ENCODE measurements at regions not wholly inside any gene's neighbourhood (a gene's known extent, or its start where the extent isn't known, plus 50 kb on each side); places are given as distances from the start of the nearest gene placed in this dataset.
"Not testable (repeated sequence)": the region's sequence is repeated elsewhere in the genome, so short reads cannot be mapped to it uniquely, and the experiment has no call there.

GRCh38 chr21:38115870-38116269 lies 140.9 kb upstream of the KCNJ15 start:
- Mint-ChIP-seq H3K4me3 (no peak overlapping the region), H3K9me3 (peaks cover 3% of the 10 kb centered on the region), H3K36me3 (no peaks in the 10 kb centered on the region), H3K4me1 (no peaks in the 10 kb centered on the region), H3K27ac (no peak overlapping the region)
- ATAC-seq, result no peak
- no peak for DNase-seq (ENCODE audit: low spot score in 2 of 2)

- ATAC-seq (no peak), DNase-seq (ENCODE audit: low spot score in 2 of 2) (no peak)
- no peaks in the 10 kb centered on the region for H3K36me3 Mint-ChIP-seq
- no peak overlapping the region for H3K27ac Mint-ChIP-seq
- H3K4me1 Mint-ChIP-seq, result no peaks in the 10 kb centered on the region
- peaks cover 3% of the 10 kb centered on the region for H3K9me3 Mint-ChIP-seq
- H3K4me3 Mint-ChIP-seq, result no peak overlapping the region
Measured at GRCh38 chr21:38119793-38120192, 137.0 kb upstream of the KCNJ15 start.

GRCh38 chr21:38120679-38120983 lies 136.2 kb upstream of the KCNJ15 start:
- not testable (repeated sequence) for ATAC-seq; H3K4me1 Mint-ChIP-seq; H3K36me3 Mint-ChIP-seq; DNase-seq (ENCODE audit: low spot score in 2 of 2); H3K4me3 Mint-ChIP-seq; H3K27ac Mint-ChIP-seq; H3K9me3 Mint-ChIP-seq

GRCh38 chr21:38120984-38121855 lies 135.6 kb upstream of the KCNJ15 start:
- H3K36me3 Mint-ChIP-seq, result no peaks in the 10 kb centered on the region
- no peak overlapping the region for H3K4me3 Mint-ChIP-seq
- no peaks in the 10 kb centered on the region for H3K9me3 Mint-ChIP-seq
- no peaks in the 10 kb centered on the region for H3K4me1 Mint-ChIP-seq
- ATAC-seq (no peak), DNase-seq (ENCODE audit: low spot score in 2 of 2) (no peak)
- H3K27ac Mint-ChIP-seq, result no peak overlapping the region

GRCh38 chr21:38121888-38122720 lies 134.7 kb upstream of the KCNJ15 start:
- Mint-ChIP-seq H3K4me1 (no peaks in the 10 kb centered on the region), H3K4me3 (no peak overlapping the region), H3K9me3 (no peaks in the 10 kb centered on the region), H3K27ac (no peak overlapping the region), H3K36me3 (no peaks in the 10 kb centered on the region)
- DNase-seq (ENCODE audit: low spot score in 2 of 2) (no peak), ATAC-seq (no peak)

GRCh38 chr21:38123626-38124025 lies 133.2 kb upstream of the KCNJ15 start:
- no peak for DNase-seq (ENCODE audit: low spot score in 2 of 2)
- Mint-ChIP-seq H3K4me1 (no peaks in the 10 kb centered on the region), H3K4me3 (no peak overlapping the region), H3K36me3 (no peaks in the 10 kb centered on the region), H3K27ac (no peak overlapping the region), H3K9me3 (no peaks in the 10 kb centered on the region)
- ATAC-seq, result peak; percentile 39

- Mint-ChIP-seq H3K4me1 (no peaks in the 10 kb centered on the region), H3K4me3 (no peak overlapping the region), H3K9me3 (no peaks in the 10 kb centered on the region), H3K36me3 (no peaks in the 10 kb centered on the region), H3K27ac (no peak overlapping the region)
- DNase-seq (ENCODE audit: low spot score in 2 of 2) (peak; percentile 3 to 56), ATAC-seq (peak; percentile 55)
Measured at GRCh38 chr21:38126666-38127303, 130.0 kb upstream of the KCNJ15 start.

GRCh38 chr21:38129711-38130110 lies 127.1 kb upstream of the KCNJ15 start:
- Mint-ChIP-seq H3K36me3 (no peaks in the 10 kb centered on the region), H3K4me3 (no peak overlapping the region), H3K27ac (no peak overlapping the region), H3K9me3 (no peaks in the 10 kb centered on the region), H3K4me1 (no peaks in the 10 kb centered on the region)
- no peak for ATAC-seq
- no peak for DNase-seq (ENCODE audit: low spot score in 2 of 2)

- Mint-ChIP-seq H3K27ac (no peak overlapping the region), H3K4me3 (no peak overlapping the region), H3K9me3 (no peaks in the 10 kb centered on the region), H3K4me1 (no peaks in the 10 kb centered on the region), H3K36me3 (no peaks in the 10 kb centered on the region)
- no peak for ATAC-seq
- DNase-seq (ENCODE audit: low spot score in 2 of 2), result no peak
Measured at GRCh38 chr21:38133240-38133639, 123.6 kb upstream of the KCNJ15 start.

GRCh38 chr21:38134084-38134873 lies 122.5 kb upstream of the KCNJ15 start:
- Mint-ChIP-seq H3K9me3 (no peaks in the 10 kb centered on the region), H3K36me3 (no peaks in the 10 kb centered on the region), H3K27ac (no peak overlapping the region), H3K4me3 (no peak overlapping the region), H3K4me1 (no peaks in the 10 kb centered on the region)
- DNase-seq (ENCODE audit: low spot score in 2 of 2) (no peak), ATAC-seq (peak; percentile 24)

GRCh38 chr21:38136201-38136600 lies 120.6 kb upstream of the KCNJ15 start:
- DNase-seq (ENCODE audit: low spot score in 2 of 2) (no peak), ATAC-seq (no peak)
- Mint-ChIP-seq H3K9me3 (no peaks in the 10 kb centered on the region), H3K4me1 (no peaks in the 10 kb centered on the region), H3K4me3 (no peak overlapping the region), H3K36me3 (no peaks in the 10 kb centered on the region), H3K27ac (no peak overlapping the region)

- ATAC-seq, result no peak
- no peaks in the 10 kb centered on the region for H3K9me3 Mint-ChIP-seq
- no peaks in the 10 kb centered on the region for H3K4me1 Mint-ChIP-seq
- no peak overlapping the region for H3K27ac Mint-ChIP-seq
- H3K36me3 Mint-ChIP-seq, result no peaks in the 10 kb centered on the region
- no peak for DNase-seq (ENCODE audit: low spot score in 2 of 2)
- H3K4me3 Mint-ChIP-seq, result no peak overlapping the region
Measured at GRCh38 chr21:38139380-38140168, 117.2 kb upstream of the KCNJ15 start.

GRCh38 chr21:38140207-38140903 lies 116.4 kb upstream of the KCNJ15 start:
- ATAC-seq, result no peak
- DNase-seq (ENCODE audit: low spot score in 2 of 2), result no peak

GRCh38 chr21:38142224-38142623 lies 114.6 kb upstream of the KCNJ15 start:
- no peaks in the 10 kb centered on the region for H3K4me1 Mint-ChIP-seq
- no peak overlapping the region for H3K27ac Mint-ChIP-seq
- no peak overlapping the region for H3K4me3 Mint-ChIP-seq
- DNase-seq (ENCODE audit: low spot score in 2 of 2), result no peak
- H3K9me3 Mint-ChIP-seq, result peaks cover 3% of the 10 kb centered on the region
- no peaks in the 10 kb centered on the region for H3K36me3 Mint-ChIP-seq
- ATAC-seq, result no peak

More at GRCh38 chr21:38140207-38140903, 116.4 kb upstream of the KCNJ15 start:
- Mint-ChIP-seq H3K9me3 (no peaks in the 10 kb centered on the region), H3K4me3 (no peak overlapping the region), H3K36me3 (no peaks in the 10 kb centered on the region), H3K27ac (no peak overlapping the region), H3K4me1 (no peaks in the 10 kb centered on the region)
